ENCODE measurements at regions not wholly inside any gene's neighbourhood (a gene's known extent, or its start where the extent isn't known, plus 50 kb on each side); places are given as distances from the start of the nearest gene placed in this dataset.
A peak's percentile ranks its signal among the peaks of the same experiment; 100 is the strongest.

DNA sequence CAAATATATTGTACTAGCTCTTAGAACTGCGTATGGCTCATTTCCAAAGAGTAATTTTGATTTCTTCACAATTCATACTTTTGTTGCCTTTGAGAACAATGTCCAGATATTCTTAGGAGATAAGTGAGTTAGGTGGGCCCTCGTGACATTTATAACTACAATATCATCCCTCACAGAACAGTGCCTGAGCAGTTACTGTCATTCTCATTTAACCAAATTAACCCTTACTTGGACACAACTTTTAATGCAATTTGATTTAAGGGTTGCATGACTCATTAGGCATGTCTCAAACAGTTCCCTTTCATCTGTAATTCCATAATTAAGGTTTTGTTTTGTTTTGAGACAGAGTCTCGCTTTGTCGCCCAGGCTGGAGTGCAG, 68.1 kb upstream of the DNAH14 start:
- H3K27ac ChIP-seq, result no peak overlapping the region
- H3K27me3 ChIP-seq, result peaks cover 4% of the 10 kb centered on the region; the same call in 1 of the 2 replicates
- DNase-seq, result no peak
- no peaks in the 10 kb centered on the region for H3K36me3 ChIP-seq
- no peak overlapping the region for H3K4me3 ChIP-seq
- H3K9me3 ChIP-seq (replicated peaks), result no peaks in the 10 kb centered on the region; the same call in 1 of the 2 replicates
- no peaks in the 10 kb centered on the region for H3K4me1 ChIP-seq

DNA sequence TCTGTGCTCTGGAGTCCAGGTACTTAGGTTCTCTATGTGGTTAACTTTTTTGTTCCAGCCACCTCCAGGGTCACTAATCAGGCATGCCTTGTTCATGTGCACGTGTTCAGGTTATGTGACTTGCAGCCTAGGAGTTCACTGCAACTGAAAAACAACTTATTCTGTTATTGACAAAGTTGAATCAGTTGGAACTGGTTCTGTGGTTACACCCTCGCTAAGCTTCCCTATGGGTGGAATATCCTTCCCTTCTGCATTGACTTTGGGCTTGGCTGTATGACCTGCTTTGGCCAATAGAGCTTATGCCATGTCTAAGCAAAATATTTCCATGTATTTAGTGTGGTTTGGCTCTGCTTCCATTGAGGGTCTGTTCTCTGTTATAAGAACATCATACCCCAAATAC, 66.0 kb upstream of the DNAH14 start:
- H3K27ac ChIP-seq, result no peak overlapping the region
- H3K27me3 ChIP-seq, result peaks cover 4% of the 10 kb centered on the region; the same call in 1 of the 2 replicates
- H3K4me3 ChIP-seq, result no peak overlapping the region
- H3K36me3 ChIP-seq, result no peaks in the 10 kb centered on the region
- no peaks in the 10 kb centered on the region; the same call in 1 of the 2 replicates for H3K9me3 ChIP-seq (replicated peaks)
- no peak for DNase-seq
- H3K4me1 ChIP-seq, result no peaks in the 10 kb centered on the region

DNA sequence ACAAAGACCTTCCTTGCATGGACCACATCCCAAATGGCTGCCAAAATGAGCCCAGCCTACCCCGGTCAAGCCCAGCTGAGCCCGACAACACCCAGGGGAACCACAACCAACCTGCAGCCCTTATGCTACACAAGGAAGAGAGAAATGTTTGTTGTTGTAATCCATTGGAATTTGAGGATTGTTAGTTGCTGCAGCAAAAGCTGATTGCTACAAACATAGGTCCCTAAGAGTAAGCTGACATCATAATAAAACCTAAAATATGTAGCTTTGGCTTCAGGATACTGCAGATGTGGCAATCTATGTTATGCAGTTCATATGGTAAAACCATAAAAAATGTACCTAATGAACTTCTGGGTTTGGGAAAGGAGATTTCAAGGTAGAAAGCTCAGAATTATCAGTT, 65.5 kb upstream of the DNAH14 start:
- no peak overlapping the region for H3K4me3 ChIP-seq
- H3K9me3 ChIP-seq (replicated peaks), result no peaks in the 10 kb centered on the region; the same call in 1 of the 2 replicates
- peaks cover 4% of the 10 kb centered on the region; the same call in 1 of the 2 replicates for H3K27me3 ChIP-seq
- H3K4me1 ChIP-seq, result no peaks in the 10 kb centered on the region
- no peaks in the 10 kb centered on the region for H3K36me3 ChIP-seq
- H3K27ac ChIP-seq, result no peak overlapping the region
- DNase-seq, result no peak

DNA sequence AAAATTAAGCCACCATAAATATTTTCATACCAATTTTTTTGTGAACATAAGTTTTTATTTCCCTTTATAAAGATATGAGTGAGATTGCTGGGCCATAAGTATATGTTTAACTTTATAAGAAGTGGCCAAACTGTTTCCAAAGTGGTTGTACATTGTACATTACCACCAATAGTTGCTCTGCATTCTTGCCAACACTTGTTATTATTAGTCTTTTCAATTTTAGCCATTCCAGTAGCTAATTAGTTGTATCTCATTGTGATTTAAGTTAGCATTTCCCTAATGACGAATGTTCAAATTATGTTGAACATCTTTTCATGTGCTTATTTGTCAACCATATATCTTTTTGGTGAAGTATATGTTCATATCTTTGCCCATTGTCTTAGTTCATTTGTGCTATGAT, 64.0 kb upstream of the DNAH14 start:
- Histone ChIP-seq H3K4me3 (no peak overlapping the region), H3K27ac (no peak overlapping the region), H3K36me3 (no peaks in the 10 kb centered on the region), H3K27me3 (peaks cover 4% of the 10 kb centered on the region; the same call in 1 of the 2 replicates), H3K9me3 (replicated peaks) (no peaks in the 10 kb centered on the region; the same call in 1 of the 2 replicates), H3K4me1 (no peaks in the 10 kb centered on the region)
- no peak for DNase-seq

DNA sequence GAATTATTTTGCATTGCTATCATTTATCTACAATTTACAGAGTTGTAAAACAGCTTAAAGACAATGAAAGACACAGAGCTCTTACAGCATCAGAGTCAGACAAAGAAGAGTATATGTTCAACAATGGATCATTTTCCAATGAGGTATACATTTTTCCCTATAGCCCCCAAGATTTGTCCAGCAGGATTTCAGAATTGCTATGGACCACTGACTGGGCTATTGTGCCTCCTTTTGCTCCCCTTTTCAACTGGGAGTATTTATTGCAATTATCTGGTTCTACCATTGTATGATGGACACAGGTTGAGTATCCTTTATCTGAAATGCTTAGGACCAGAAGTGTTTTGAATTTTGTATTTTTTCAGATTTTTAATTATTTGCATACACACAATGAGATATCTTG, 62.5 kb upstream of the DNAH14 start:
- DNase-seq, result no peak
- no peaks in the 10 kb centered on the region for H3K27me3 ChIP-seq
- H3K36me3 ChIP-seq, result no peaks in the 10 kb centered on the region
- H3K4me1 ChIP-seq, result no peaks in the 10 kb centered on the region
- H3K27ac ChIP-seq, result no peak overlapping the region
- H3K9me3 ChIP-seq (replicated peaks), result no peaks in the 10 kb centered on the region; the same call in 1 of the 2 replicates
- no peak overlapping the region for H3K4me3 ChIP-seq

DNA sequence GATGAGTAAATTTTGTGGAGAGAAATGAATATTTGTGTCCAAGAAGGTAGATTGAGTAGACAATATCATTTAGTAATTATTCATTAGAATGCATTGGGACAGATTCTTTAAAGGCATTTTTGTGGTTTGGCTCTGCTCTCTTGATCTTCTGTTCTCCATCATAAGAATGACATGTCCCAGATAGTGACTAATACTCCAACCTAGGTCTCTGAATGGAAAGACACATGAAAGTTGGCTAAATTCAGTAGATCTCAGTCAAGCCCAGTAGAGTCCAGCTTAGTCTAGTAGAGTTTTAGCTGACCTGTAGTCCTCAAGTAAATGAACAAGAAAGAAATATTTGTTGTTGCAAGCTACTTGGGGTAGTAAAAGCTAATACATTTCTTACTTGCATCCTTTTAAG, 61.8 kb upstream of the DNAH14 start:
- H3K27me3 ChIP-seq, result no peaks in the 10 kb centered on the region
- no peak overlapping the region for H3K4me3 ChIP-seq
- DNase-seq, result no peak
- no peaks in the 10 kb centered on the region for H3K4me1 ChIP-seq
- no peaks in the 10 kb centered on the region for H3K36me3 ChIP-seq
- no peak overlapping the region for H3K27ac ChIP-seq
- H3K9me3 ChIP-seq (replicated peaks), result no peaks in the 10 kb centered on the region; the same call in 1 of the 2 replicates

DNA sequence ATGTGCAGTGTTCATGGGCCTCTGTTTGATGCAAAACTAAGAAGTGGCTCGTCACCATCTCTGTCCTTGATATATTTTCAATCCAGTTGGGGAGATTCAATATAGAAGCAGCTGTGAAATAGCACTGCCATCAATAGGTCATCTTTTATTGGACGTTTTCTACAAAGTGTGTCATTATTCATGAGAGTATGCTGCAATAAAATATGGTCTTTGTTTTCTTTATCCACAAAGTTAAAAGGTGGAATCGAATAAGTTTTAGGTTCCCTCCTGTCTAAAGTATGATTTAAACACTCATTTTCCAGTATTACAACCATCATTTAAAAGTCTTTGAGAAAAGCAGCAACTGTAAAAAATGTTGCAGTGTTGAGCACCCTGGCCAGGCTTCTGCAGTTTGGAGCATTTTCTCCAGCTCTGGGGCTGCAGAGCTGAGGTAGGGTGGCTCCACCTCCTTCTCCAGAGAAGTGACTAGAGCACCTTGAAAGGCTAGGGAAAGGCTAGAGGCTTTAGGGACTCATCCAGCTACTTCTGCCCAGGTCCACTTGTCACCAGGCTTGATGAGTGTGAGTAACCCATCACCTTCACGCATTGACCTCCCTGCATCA, 56.5 kb upstream of the DNAH14 start:
- Histone ChIP-seq H3K9me3 (replicated peaks) (no peaks in the 10 kb centered on the region), H3K4me1 (peaks cover 10% of the 10 kb centered on the region), H3K36me3 (no peaks in the 10 kb centered on the region), H3K27ac (no peak overlapping the region), H3K4me3 (no peak overlapping the region), H3K27me3 (no peaks in the 10 kb centered on the region)
- no peak for DNase-seq

DNA sequence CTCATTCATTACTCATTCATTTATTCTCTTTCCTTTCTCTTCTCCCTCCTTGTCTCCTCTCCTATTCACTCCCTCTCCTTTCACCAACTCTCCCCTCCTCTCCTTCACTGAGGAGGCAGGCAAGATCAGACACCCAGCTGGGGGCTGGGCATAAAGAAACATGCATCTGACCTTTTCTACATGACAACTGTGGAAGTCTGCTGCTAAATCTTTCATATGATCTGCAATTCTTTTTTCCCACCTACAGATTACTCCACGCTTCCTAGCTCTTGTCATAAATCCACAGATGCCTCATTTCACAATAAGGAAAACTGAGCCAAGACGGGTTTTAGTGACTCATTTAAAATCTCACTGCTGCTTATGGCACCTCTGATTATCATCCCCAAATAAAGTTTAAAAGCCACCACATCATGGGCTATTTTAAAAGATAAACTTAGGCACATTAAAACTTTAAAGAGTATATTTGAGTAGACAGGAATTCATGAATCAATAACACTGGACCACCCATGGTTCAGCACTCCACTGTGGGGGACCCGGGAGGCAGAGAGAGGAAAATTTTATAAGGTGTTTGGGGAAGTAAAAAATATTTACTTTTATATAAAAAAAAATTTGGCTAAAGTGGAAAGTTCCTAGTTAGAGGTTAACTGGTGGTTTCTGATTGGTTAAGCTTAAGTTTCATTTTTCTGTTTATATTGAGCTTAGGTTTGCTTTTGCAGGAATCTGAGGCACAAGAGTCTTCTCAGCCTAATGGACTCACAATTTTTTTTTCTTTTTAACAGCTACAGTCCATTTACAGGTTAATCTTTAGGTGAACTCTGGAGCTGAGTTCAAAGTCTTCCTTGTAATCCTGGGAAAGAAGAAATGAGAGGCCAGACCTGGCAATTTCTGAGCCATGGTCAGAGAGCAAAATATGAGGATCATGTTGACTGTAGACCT, 55.8 kb upstream of the DNAH14 start:
- no peak overlapping the region for H3K27ac ChIP-seq
- H3K4me1 ChIP-seq, result peaks cover 11% of the 10 kb centered on the region
- H3K4me3 ChIP-seq, result no peak overlapping the region
- no peaks in the 10 kb centered on the region for H3K9me3 ChIP-seq (replicated peaks)
- no peak for DNase-seq
- no peaks in the 10 kb centered on the region for H3K36me3 ChIP-seq
- H3K27me3 ChIP-seq, result no peaks in the 10 kb centered on the region

DNA sequence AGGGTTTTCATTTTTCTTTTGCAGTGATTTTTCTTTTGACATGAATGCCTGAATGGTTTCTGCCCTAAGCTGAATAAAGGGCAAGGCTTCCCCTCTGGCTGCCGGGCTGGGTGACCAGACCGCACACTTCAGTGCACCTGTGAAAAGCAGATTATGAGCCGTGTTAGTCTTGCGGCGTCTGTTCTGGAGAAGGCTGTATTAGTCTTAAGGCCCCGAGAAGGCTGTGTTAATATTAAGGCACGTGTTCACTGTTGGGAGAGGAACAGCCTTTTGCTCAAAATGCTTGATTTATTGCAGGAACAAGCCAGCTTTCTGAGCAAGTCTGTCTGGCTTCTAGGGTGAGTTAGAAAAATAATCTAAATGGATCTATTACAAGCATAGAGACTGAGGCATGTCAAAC, 54.7 kb upstream of the DNAH14 start:
- no peak overlapping the region for H3K4me3 ChIP-seq
- peaks cover 20% of the 10 kb centered on the region for H3K4me1 ChIP-seq
- H3K27ac ChIP-seq, result no peak overlapping the region
- no peaks in the 10 kb centered on the region for H3K36me3 ChIP-seq
- H3K27me3 ChIP-seq, result no peaks in the 10 kb centered on the region
- DNase-seq, result peak; percentile 40 to 66
- no peaks in the 10 kb centered on the region for H3K9me3 ChIP-seq (replicated peaks)

DNA sequence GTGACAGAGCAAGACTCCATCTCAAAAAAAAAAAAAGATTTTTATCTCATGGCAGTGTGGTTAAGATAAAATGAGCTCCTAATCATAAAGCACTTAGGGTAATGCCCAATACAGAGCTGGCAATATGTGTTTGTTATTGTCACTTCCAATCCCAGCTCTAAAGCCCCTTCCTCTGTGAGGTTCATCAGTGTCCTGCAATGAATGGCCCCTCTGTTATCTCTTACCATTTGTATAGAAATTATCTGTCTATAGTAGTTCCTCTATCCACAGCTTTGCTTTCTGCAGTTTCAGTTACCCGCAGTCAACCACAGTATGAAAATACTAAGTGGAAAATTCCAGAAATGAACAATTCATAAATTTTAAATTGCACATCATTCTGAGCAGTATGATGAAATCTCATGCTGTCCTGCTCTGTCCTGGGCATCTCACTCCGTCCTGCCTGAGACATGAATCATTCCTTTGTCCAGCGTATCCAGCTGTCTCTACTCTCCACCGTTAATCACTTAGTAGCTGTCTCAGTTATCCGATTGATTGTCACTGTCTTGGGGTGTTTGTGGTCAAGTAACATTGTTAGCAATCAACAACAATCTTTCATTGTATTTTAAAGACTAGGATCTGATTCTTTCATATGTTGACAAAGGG, 50.2 kb upstream of the DNAH14 start:
- Histone ChIP-seq H3K27ac (no peak overlapping the region), H3K27me3 (no peaks in the 10 kb centered on the region), H3K4me1 (peaks cover 18% of the 10 kb centered on the region), H3K4me3 (no peak overlapping the region), H3K9me3 (replicated peaks) (no peaks in the 10 kb centered on the region), H3K36me3 (no peaks in the 10 kb centered on the region)
- peak; percentile 43 to 69 for DNase-seq
